GM19328 (cell line): ENCODE measurements at regions not wholly inside any gene's neighbourhood (a gene's known extent, or its start where the extent isn't known, plus 50 kb on each side); places are given as distances from the start of the nearest gene placed in this dataset.

Experiments
- ATAC-seq: cut with Tn5 transposase; IDR thresholded peaks from one replicate; pipeline ENCODE4 v1.9.1; 2021; ENCODE audit warnings: mild to moderate bottlenecking, moderate library complexity; ENCODE audit not compliant: unreplicated experiment

DNA sequence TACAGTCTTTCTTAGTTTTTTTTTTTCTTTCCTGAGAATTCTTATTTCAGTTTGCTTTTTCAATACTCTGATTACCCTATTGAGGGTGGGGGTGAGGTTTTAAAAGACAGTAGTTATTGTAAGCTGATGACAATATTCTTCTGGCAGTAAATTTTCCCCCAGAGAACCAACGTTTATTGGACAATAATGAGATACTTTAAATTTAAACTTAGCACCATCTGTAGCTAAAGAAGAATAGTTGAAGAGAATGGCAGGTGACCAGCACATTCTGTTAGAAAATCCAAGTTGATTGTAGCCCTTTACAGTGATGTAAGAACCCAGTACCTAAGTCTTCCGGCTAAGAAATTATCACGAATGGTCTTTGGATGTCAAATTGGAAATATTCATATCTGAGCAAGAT lies 364.6 kb upstream of the LYPLAL1 start:
- ATAC-seq = no peak

DNA sequence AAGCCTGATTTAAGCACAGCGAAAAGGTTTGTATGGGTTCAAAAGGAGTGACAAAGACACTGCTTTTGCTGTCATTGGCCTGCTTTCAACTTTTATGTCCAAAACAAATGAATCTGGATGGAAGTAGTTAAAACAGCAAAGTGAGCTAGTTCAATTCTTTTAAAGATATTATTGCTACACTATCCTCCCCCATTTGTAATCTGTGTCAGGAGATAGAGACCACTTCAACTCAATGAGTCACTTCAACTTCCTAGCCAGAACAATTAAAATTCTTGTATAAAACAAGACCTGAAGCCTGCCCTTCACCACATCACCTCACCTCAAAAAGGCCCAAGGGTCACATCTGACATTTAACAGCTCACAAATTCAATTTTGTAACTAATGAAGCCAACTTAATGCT lies 364.1 kb upstream of the LYPLAL1 start:
- ATAC-seq = no peak

DNA sequence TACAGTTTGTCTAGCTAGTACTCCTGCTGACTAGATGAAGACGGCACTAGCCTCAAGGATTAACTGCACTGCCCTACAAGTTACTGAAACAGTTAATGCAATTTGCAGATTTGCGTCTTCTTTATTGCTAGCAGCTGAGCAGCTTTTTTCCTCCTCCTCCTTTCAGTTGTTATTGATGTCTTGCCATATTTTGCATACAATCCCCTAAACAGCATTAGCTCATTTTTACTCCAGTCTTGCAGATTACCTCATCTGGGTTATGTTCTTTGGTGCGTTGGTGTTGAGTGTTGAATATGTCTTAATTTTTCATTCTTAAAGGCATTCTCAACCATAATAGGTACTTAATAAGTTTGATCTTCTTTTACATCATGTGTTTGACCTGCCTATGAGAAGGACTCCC lies 363.4 kb upstream of the LYPLAL1 start:
- no peak for ATAC-seq

DNA sequence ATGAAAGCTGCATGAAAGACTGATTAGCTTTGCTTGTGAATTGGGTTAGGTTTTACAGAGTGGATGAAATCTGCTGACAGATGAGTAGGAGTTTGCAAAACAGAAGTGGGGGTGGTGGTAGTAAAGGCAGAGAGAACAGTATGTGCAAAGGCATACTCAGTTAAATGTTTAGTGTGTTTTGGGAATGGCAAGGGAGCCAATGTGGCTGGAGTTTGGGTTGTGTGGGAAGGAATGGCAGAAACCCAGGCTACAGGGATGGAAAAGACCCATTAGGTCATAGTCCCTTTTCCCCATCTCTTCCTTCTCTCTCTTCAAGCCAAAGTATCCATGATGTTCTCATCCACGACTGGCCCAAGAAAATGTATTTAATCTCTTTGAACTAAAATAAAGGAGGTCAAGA lies 362.2 kb upstream of the LYPLAL1 start:
- ATAC-seq = no peak

DNA sequence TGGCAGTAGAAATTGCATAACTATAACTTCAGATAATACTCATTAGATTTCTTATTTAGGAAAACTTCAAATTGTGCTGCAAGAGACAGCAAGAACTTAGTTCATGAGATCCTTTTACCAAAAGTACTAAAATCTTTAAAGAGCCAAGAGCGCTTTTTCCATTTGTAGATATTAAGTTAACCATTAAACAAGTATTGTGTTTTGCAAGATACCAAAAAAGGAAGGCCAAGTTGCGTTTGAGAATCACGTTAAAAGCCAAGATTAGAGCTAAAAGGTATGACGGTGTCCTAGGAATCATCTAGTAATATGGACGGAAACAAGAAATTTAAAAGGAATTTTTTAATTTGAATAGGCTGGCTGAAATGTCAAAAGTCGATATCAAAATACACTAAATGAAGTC lies 361.3 kb upstream of the LYPLAL1 start:
- ATAC-seq = no peak

DNA sequence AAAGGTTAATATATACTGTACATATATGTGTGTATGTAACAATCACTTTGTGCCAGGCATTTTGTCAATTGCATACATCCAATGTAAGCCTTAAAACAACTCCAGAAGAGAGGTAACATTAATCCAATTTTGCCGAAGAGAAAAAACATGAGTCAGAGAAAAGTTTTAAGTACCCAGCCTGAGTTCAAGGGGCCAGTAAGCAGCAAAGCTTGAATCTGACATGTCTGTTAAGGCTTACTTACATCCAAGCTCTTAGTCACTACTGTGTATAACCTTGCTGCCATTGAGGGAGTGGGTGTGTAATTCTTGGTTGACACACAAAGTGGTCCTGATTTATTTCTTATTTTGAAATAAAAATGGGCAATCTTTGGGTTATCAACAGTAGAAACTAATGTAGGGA lies 360.4 kb upstream of the LYPLAL1 start:
- ATAC-seq = no peak

DNA sequence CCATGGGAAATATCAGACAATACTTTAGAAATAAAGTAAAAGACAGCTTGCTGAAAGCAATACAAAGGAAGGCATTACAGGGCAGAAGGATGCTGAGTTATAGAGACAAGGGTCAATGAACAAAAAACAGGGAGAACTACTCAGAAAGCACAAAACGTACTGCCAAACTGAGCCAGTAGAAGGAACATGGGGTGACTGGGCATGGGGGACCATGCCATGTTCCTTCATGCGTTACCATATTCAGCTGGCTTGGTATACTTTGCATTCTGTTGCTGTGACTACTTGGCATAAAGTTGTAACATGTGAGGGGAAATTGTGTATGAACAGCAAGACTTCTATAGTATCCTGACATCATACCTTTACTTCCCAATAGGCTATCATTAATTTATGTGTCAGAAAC lies 358.6 kb upstream of the LYPLAL1 start:
- no peak for ATAC-seq

DNA sequence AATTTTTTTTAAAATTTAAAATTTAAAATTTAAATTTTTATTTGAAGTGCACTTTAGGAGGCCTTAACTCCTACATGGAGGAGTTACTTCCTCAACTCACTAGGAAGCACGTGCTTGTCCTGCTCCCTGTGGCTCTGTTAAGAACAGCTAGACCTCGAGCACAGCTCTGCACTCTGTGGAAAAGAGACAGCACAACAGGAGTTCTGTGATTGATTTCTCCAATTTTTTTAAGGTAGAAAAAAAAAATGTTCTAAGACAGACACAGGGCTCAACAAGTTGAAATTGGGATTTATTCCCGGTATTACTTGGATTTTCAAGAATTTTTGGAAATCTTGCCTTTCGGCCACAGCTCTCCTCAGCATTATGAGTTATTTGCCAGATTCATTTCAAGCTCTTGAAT lies 356.6 kb upstream of the LYPLAL1 start:
- ATAC-seq = no peak

DNA sequence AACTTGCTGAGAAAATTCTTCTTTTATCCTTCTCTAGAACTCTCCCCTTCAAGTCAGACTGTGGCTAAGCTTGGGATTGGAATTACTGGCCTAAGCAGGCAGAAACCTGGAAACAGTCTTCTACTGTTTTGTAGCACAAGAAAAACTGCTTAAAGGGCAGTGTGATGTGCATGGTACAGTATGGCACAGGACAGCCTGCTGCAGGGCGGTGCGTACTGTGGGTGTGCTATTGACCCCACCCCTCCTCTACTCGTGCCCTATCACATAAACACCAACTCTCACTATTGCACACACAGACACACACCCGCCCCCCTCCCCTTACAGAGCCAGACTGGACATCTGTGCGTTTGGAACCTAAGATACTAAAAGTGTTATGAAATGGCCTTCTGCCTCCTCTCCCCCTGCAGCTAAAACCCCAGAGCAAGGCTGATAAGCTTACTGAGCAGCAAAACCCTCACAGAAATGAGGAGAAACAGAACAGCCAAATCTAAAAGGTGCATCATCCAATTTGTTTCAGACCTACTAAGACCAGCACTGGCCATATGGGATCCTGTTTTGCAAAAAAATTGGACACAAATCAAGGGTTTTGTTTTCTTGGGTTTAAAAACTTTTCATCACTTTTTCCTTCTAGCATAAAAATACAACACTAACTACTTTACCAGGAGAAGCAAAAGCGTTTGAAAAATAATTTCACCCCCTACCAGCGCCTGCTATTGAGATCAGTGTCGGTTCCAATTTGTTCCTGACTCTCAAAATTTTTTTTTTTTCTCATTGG lies 355.8 kb upstream of the LYPLAL1 start:
- ATAC-seq = no peak

DNA sequence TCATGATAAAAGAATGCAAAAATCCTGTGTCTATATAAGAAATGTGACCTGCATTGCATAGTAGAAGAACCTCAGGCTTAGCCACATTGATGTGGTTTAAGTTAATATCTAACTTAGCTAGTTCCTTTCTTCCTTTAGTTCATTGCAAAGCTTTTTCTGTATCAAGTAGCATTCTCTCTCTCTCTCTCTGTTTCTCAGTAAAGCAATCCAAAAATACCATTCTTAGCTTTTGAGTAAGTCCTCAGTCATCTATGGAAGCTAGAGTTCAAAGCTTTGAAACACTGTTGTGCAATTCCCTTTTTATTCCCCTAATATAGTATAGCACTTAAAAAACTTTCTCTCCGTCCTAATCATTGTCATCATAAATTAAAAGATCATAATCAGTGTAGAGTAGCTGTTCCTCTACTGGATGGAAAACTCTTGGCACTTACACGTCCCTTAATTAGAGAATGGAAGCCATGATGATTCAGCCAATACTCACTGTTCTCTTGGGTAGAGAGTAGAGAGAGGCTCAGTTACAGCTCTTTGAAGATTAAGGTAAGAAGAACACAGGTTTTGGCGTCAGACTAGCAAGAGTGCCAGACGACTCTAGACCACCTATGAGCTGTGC lies 350.3 kb upstream of the LYPLAL1 start:
- no peak for ATAC-seq

DNA sequence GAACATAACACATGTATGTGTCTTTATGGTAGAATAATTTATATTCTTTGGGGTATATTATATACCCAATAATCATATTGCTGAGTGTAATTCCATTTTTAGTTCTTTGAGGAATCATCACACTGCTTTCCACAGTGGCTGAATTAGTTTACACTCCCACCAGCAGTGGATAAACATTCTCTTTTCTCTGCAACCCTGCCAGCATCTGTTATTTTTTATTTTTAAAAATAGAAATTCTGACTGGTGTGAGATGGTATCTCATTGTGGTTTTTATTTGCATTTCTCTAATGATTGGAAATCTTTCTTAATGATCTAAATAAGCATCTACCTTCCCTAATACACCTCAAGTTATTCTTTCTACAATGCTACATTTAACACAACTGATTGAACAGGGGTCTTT lies 346.2 kb upstream of the LYPLAL1 start:
- no peak for ATAC-seq

DNA sequence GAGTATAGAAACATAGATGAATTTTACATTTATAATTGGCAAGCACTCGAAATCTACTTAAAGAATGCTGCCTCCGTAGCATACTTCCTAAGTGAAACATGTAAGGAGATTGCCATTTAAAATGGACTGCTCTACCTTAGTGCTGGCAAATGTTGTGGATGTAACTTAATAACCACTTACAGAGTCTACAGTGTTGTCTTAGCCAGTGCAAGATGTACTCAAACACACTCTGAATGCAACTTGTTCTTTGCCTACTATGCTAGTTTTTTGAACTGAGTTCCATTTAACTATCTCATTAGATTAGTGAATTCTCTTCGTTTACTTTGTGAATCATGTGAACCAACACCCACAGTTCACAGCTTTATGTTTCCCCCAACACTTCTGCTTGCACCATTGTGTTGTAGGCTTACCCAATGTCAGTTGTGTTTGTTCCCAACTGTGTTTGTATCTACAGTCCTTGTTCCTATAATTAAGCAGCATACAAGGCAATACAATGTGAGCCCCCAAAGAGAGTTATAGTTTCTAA lies 345.5 kb upstream of the LYPLAL1 start:
- no peak for ATAC-seq

DNA sequence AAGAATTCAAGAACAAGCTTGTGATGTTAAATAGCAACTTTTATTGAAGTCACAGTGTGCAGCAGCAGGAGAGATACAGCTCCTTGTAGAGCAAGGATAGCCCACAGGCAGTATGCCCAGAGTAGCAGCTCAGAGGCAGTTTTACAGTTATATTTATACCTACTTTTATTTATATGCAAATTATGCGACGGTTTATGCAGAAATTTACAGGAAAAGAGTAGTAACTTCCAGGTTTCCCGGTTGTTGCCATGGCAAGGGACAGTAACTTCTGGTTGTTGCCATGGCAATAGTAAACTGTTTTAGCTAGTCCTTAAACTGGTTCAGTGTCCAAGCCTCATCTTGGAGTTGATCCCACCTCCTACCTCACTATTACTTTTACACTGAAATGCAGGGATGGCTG lies 344.6 kb upstream of the LYPLAL1 start:
- no peak for ATAC-seq

DNA sequence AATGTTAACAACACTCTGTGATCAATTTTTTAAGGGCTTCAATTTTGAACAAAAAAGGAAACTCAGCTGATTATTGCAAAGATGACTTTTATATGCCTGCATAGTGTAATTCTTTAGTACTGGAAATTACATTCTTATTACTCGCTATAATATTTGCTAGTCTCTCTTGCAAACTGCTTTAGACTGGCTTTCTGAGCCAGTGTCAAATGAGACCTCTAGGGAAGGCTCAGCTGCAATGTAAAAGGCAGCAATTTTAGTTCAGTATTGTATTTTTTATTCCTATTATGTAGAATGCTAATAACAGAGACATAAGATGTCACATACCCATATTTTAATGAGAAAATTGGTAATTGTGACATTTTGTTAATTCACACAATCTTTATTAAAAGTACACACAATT lies 338.1 kb upstream of the LYPLAL1 start:
- no peak for ATAC-seq

DNA sequence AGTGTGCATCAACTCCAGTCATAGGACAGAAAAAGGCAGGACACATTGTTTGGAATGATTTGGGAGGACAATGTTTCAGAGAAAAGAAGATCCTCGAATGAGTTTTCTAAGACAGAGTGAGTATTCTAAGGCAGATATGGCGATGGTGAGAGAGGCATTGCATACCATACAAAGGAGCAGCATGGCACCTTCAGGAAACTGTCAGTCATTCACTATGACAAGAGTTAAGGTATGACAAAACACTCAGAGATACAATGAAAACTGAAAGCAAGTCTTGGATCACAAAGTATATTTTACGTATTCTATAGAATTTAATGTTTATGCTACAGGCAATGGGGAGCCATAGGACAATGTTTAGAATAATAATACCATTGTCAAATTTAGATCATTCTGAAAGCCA lies 337.4 kb upstream of the LYPLAL1 start:
- ATAC-seq = no peak

DNA sequence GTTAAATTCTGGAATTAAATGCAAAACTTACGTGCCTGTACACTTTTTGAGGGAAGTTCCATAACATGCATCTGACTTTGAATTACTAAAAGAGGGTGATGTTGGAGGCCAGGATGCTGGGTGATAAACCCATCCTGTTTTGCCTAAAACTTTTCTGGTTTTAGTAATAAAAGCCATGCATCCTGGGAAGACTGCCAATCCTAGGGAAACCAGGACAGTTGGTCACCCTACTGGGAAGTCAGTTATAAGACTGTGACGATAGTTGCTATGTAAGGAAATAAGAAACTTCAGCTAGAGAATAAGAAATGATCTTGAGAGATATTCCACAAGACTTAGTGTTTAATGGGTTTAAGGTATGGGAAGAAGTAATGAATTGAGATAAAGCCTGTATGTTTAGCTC lies 336.6 kb upstream of the LYPLAL1 start:
- no peak for ATAC-seq

DNA sequence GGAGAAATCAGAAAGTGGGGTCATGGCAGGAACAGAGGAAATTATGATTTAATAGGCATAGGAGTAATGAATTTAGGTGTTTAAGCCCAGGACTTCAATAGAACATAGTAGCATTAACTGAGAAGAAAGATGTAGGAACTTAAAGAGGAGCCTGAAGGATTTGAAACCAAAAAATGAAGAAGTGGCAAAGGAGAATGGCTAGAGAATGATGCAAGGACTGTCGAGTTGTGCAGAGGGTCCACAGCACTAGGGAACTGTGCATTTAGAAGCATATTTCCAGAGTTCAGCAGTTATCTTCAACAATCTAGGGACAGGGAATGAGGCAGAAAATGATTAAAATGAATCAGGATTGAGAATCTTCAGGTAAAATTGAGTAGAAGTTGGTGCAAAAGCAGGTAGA lies 328.1 kb upstream of the LYPLAL1 start:
- ATAC-seq = no peak

DNA sequence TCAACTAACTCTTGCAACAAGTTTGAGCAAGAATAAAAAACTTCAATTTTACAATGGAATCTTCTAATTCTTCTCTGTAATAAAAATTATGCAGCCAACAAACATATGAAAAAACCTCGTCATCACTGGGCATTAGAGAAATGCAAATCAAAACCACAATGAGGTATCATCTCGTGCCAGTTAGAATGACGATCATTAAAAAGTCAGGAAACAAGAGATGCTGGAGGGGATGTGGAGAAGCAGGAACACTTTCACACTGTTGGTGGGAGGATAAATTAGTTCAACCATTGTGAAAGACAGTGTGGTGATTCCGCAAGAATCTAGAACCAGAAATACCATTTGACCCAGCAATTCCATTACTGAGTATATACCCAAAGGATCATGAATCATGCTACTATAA lies 327.5 kb upstream of the LYPLAL1 start:
- no peak for ATAC-seq

DNA sequence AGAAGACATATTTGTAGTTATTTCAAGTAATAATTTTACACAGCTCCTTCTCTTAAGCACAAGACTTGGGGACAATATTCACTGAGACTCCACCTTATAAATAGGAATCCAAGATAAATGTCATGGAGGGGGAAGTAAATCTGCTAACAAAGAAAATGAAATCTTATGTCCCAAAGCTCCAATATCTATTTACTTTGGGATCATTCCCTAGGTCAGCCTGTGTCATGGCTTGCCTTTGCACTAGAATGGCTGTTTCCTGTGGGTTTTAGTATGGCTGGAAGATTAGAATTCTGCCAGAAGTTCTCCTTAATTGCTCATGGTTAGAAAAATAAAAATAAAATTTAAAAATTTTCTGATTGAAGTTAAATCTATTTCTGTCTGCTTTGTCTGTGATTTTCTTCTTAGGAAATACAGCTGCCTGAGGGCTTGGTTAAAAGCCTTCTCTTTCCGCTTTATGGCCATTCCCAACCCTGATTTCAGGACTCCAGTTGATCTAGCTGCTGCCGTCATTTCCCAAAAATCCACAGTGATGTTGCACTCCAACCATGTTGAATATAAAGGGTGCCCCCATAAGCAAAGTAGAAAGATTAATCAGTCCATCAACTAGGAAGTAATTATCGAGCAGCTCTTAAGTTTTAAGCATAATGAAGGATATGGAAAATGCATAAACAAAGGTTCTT lies 326.4 kb upstream of the LYPLAL1 start:
- ATAC-seq = no peak

DNA sequence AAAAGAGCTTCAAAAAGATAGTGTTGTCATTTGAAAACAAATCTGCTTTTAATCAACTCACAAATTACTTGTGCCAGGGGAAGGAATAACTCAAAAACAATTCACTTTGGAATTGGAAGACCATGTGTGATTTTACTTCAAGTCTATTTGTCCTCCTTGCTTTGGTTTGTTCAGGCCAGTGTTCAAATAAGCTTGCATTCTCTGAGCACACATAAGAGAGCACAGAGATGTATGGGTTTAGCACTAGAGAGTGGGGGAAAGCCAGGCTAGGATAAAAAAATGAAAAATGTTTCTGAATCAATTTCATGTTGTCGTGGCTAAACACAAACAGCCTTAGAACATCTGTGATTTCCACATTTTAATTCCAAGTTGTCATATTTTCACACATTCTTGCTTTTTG lies 325.7 kb upstream of the LYPLAL1 start:
- no peak for ATAC-seq

DNA sequence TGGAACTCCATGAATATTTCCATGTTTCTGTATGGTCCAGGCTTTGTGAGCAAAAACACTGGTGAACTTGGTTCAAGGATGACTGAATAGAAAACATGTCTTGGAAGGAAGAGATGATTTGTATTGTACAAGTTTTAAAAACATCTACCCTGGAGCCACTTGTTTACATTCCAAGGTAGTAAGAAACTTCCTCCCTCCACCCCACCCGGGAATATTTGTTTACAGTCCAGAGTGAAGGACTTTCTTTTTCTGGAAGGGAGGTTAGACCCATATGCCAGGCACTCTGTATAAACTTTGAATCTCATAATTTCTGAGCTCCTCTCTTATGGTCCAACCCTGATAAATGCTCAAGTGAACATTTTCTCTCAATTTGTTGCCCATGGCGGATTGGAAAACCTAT lies 323.3 kb upstream of the LYPLAL1 start:
- no peak for ATAC-seq

DNA sequence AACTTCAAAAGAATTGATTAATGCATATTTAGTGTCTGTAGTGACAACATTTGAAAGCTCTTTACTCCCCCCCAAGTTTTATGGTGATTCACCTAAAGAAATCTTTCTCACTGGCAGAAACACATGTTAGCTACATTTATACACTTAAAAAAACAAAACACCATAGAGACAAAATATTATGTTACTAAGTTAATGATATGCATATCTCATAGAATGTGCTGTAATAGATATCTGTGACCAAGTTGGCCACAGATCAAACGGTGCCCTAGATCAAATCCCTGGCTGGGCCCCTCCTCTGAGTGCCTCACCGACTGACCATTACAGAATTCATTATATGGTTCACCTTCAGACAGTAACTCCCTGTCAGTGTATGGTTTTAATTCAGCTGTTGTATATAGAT lies 322.1 kb upstream of the LYPLAL1 start:
- no peak for ATAC-seq
